GM13977 (cell line): ENCODE measurements at regions not wholly inside any gene's neighbourhood (a gene's known extent, or its start where the extent isn't known, plus 50 kb on each side); places are given as distances from the start of the nearest gene placed in this dataset.

Experiments used
- DNase-seq: peaks from one replicate; pipeline ENCODE4 v3.0.0; 2012; ENCODE audit warnings: low spot score
- CTCF ChIP-seq: IDR thresholded peaks from 2 replicates; pipeline ENCODE4 v1.5.1; 2012; ENCODE audit warnings: mild to moderate bottlenecking, control low read depth; ENCODE audit not compliant: insufficient read depth; ENCODE audit errors: extremely low read depth, missing control alignments
- in situ Hi-C: fragments of 300-500 bp; cut with MboI; formaldehyde crosslinking; loops from one replicate; pipeline ENCODE4 v1.12.0; 2022; ENCODE audit warnings: low sequenced_read_pairs, low pct_unique_long_range_greater_than_20kb, mixed read lengths, inconsistent platforms; ENCODE audit not compliant: unreplicated experiment

- DNase-seq, result no peak
- no peak for TF ChIP-seq CTCF
- in situ Hi-C loops, result loop anchor here (25.0 kb wide), 1 partner anchor 477 kb away; no protein-coding TSS in a partner anchor
These were observed 257.4 kb downstream of the ASXL3 start for GRCh38 chr18:33835419-33835818.

- TF ChIP-seq CTCF, result peak; percentile 6
- DNase-seq, result no peak
- in situ Hi-C loops, result loop anchor here (25.0 kb wide), 1 partner anchor 478 kb away; no protein-coding TSS in a partner anchor
These were observed 255.8 kb downstream of the ASXL3 start for GRCh38 chr18:33833842-33834241.

GRCh38 chr18:33831424-33831823 lies 253.4 kb downstream of the ASXL3 start:
- no peak for TF ChIP-seq CTCF
- no peak for DNase-seq
- in situ Hi-C loops, result loop anchor here (25.0 kb wide), 1 partner anchor 481 kb away; no protein-coding TSS in a partner anchor

GRCh38 chr18:33830213-33830612 lies 252.2 kb downstream of the ASXL3 start:
- in situ Hi-C loops, result loop anchor here (25.0 kb wide), 1 partner anchor 482 kb away; no protein-coding TSS in a partner anchor
- DNase-seq, result no peak
- no peak for TF ChIP-seq CTCF

- DNase-seq, result no peak
- TF ChIP-seq CTCF, result no peak
- in situ Hi-C loops, result loop anchor here (25.0 kb wide), 1 partner anchor 483 kb away; no protein-coding TSS in a partner anchor
These were observed 250.9 kb downstream of the ASXL3 start for GRCh38 chr18:33828949-33829348.

- in situ Hi-C loops, result loop anchor here (25.0 kb wide), 1 partner anchor 486 kb away; no protein-coding TSS in a partner anchor
- no peak for TF ChIP-seq CTCF
- DNase-seq, result no peak
These were observed 248.1 kb downstream of the ASXL3 start for GRCh38 chr18:33826151-33826550.
